H1 (cell line): ENCODE measurements at regions not wholly inside any gene's neighbourhood (a gene's known extent, or its start where the extent isn't known, plus 50 kb on each side); places are given as distances from the start of the nearest gene placed in this dataset.

Experiments
- ASH2L ChIP-seq: fragments of 200-600, 300-600 bp; sonication (generic); IDR thresholded peaks from one replicate; pipeline ENCODE4 v1.7.1; 2017; ENCODE audit warnings: low read length
- ATF2 ChIP-seq: IDR thresholded peaks from 2 replicates; pipeline ENCODE4 v1.6.1; 2012; ENCODE audit warnings: low read length, inconsistent platforms
- ATF3 ChIP-seq: IDR thresholded peaks from 2 replicates; pipeline ENCODE4 v1.6.1; 2011; ENCODE audit warnings: low read depth, mild to moderate bottlenecking, low read length; ENCODE audit not compliant: insufficient read depth
- CHD1 ChIP-seq: IDR thresholded peaks from 2 replicates; pipeline ENCODE4 v1.6.1; 2012; ENCODE audit warnings: low read depth, low read length, improper control_type of control experiment
- CTCF ChIP-seq, 3 experiments: IDR thresholded peaks; 1 replicate in 2 of 3; 2 replicates in 1 of 3; pipeline versions ENCODE4 v1.5.1 to v1.6.1; 2011; ENCODE audit warnings: low read length in 3 of 3, mild to moderate bottlenecking in 3 of 3, inconsistent platforms in 2 of 3, low read depth in 1 of 3, moderate library complexity in 1 of 3; ENCODE audit not compliant: insufficient read depth in 1 of 3; ENCODE audit errors: control extremely low read depth in 1 of 3
- EP300 ChIP-seq, 2 experiments: IDR thresholded peaks; 1 replicate in 1 of 2; 2 replicates in 1 of 2; pipeline ENCODE4 v1.6.1; 2011 to 2012; ENCODE audit warnings: low read depth in 2 of 2, low read length in 2 of 2, mild to moderate bottlenecking in 2 of 2, borderline replicate concordance in 1 of 2, inconsistent platforms in 1 of 2, moderate library complexity in 1 of 2
- JUND ChIP-seq: IDR thresholded peaks from 2 replicates; pipeline ENCODE4 v1.6.1; 2011; ENCODE audit warnings: mild to moderate bottlenecking, improper control_type of control experiment, low read length
- MAX ChIP-seq: IDR thresholded peaks from 2 replicates; pipeline ENCODE4 v1.6.1; 2012; ENCODE audit warnings: inconsistent platforms
- POLR2A ChIP-seq, 2 experiments: IDR thresholded peaks; 1 replicate in 1 of 2; 2 replicates in 1 of 2; pipeline ENCODE4 v1.6.1; 2011; ENCODE audit warnings: low read depth in 2 of 2, low read length in 2 of 2, mild to moderate bottlenecking in 2 of 2; ENCODE audit errors: control extremely low read depth in 1 of 2
- POLR2AphosphoS5 ChIP-seq: IDR thresholded peaks from 2 replicates; pipeline ENCODE4 v1.6.1; 2011; ENCODE audit warnings: low read depth, low read length
- SP2 ChIP-seq: IDR thresholded peaks from 2 replicates; pipeline ENCODE4 v1.6.1; 2012; ENCODE audit warnings: mild to moderate bottlenecking, low read length, inconsistent platforms

GRCh38 chr2:186036862-186037449 is 298.4 kb downstream of the FSIP2 start:
- no peak for TF ChIP-seq EP300 (IDR thresholded peaks at IDR 0.05; ENCODE audit: borderline replicate concordance in 1 of 2, low read depth in 2 of 2, low read length in 2 of 2)
- TF ChIP-seq POLR2AphosphoS5: no peak
- no peak for TF ChIP-seq ATF2
- no peak for TF ChIP-seq CTCF (IDR thresholded peaks at IDR 0.05; ENCODE audit: control extremely low read depth in 1 of 3, insufficient read depth in 1 of 3, low read depth in 1 of 3, low read length in 3 of 3)
- TF ChIP-seq CHD1: no peak
- TF ChIP-seq ASH2L: no peak
- TF ChIP-seq JUND: no peak
- TF ChIP-seq MAX: no peak
- no peak for TF ChIP-seq SP2
- no peak for TF ChIP-seq ATF3
- TF ChIP-seq POLR2A (IDR thresholded peaks at IDR 0.05; ENCODE audit: control extremely low read depth in 1 of 2, low read depth in 2 of 2, low read length in 2 of 2): no peak
